Muscle of leg (tissue), 3 donors: ENCODE measurements at regions not wholly inside any gene's neighbourhood (a gene's known extent, or its start where the extent isn't known, plus 50 kb on each side); places are given as distances from the start of the nearest gene placed in this dataset.

Experiments used
- DNase-seq: peaks from one replicate; pipeline ENCODE4 v3.0.0; 2013
- H3K27ac ChIP-seq: one replicate; pipeline ENCODE4 v1.5.1; 2013; ENCODE audit warnings: mild to moderate bottlenecking, low read length, control low read depth
- H3K27me3 ChIP-seq: one replicate; pipeline ENCODE4 v1.6.1; 2013; ENCODE audit warnings: low read length; ENCODE audit not compliant: control insufficient read depth, insufficient read depth
- H3K36me3 ChIP-seq: one replicate; pipeline ENCODE4 v1.6.1; 2013; ENCODE audit warnings: low read length; ENCODE audit not compliant: control insufficient read depth, insufficient read depth
- H3K4me1 ChIP-seq: one replicate; pipeline ENCODE4 v1.6.1; 2013; ENCODE audit warnings: low read length; ENCODE audit not compliant: control insufficient read depth, insufficient read depth
- H3K4me3 ChIP-seq: one replicate; pipeline ENCODE4 v1.5.1; 2013; ENCODE audit warnings: low read length, control low read depth
- H3K9me3 ChIP-seq: replicated peaks from 2 replicates; pipeline ENCODE4 v1.6.1; 2013; ENCODE audit warnings: low read depth, low read length; ENCODE audit not compliant: control insufficient read depth
- WGBS: methylation state at CpG from one replicate; pipeline ENCODE4 v1.1.5; 2013; ENCODE audit warnings: missing lambda C conversion rate; ENCODE audit not compliant: insufficient coverage; 5-methylcytosine and 5-hydroxymethylcytosine counted together

DNA sequence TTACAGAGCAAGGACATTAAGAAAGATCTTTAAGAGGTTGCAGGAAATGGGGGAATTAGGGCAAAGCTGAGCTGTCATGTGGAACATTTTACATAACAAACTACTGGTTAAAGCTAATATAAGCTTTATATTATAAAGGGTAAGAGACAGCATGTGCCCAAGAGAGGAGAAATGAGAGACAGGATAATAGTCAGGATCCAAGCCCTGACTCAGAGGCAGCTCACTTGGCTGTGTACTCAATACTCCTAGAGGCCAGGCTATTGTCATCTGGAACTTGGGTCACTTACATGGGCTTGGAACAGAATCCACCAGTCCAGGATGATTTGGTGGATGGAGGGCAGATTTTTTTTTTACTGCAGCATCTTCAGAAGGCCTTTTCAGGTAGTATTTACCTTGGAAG is 418.6 kb upstream of the ZMIZ1 start:
- Histone ChIP-seq H3K27ac (no peak overlapping the region), H3K4me1 (no peaks in the 10 kb centered on the region)

DNA sequence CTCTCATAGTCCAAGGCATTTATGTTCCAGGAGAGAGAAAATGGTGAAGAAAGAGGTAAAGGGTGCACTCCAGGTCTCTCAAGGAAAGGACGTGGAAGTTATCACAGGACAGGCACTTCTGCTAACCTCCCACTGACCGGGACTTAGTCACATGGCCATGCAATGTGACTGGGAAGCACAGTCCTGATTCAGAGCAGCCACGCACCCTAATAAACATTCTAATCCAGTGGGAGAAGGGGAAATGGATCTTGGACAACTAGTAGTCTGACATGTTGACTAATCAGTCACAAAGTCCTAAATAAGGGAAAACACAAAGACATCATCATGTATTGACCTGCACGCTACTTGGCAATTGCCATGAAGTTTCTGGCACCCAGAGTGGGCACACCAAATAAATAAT is 417.5 kb upstream of the ZMIZ1 start:
- Histone ChIP-seq H3K4me1 (no peaks in the 10 kb centered on the region), H3K9me3 (no peaks in the 10 kb centered on the region), H3K27ac (no peak overlapping the region), H3K27me3 (peaks cover 8% of the 10 kb centered on the region), H3K4me3 (no peak overlapping the region), H3K36me3 (no peaks in the 10 kb centered on the region)
- no peak for DNase-seq
- 90% methylated on average over 2 of the region's 4 CpGs for WGBS

More for the DNA sequence above, 418.6 kb upstream of the ZMIZ1 start:
- DNase-seq = no peak
- no peak overlapping the region for H3K4me3 ChIP-seq
- peaks cover 5% of the 10 kb centered on the region for H3K27me3 ChIP-seq
- no peaks in the 10 kb centered on the region for H3K36me3 ChIP-seq
- H3K9me3 ChIP-seq = no peaks in the 10 kb centered on the region

DNA sequence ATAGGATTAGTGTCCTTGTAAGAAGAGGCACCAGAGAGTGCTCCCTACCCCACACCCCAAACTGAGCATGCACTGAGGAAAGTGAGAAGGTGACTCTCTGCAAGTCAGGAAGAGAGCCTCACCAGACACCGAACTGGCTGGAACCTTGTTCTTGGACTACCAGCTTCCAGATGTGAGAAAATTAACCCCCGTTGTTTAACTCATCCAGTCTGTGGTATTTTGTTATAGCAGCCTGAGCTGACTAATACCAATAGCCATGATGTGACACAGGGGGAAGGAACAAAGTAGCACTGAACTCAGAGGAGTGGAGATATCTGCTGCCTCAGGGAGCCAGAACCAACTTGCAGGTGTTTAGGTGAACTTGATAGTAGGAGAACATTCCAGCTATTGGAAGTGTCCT is 415.2 kb upstream of the ZMIZ1 start:
- H3K4me3 ChIP-seq = no peak overlapping the region
- DNase-seq = no peak
- H3K27me3 ChIP-seq = peaks cover 8% of the 10 kb centered on the region
- no peaks in the 10 kb centered on the region for H3K4me1 ChIP-seq
- no peaks in the 10 kb centered on the region for H3K36me3 ChIP-seq
- WGBS = 80% methylated on average over 2 of the region's 2 CpGs
- H3K9me3 ChIP-seq = no peaks in the 10 kb centered on the region
- H3K27ac ChIP-seq = no peak overlapping the region

DNA sequence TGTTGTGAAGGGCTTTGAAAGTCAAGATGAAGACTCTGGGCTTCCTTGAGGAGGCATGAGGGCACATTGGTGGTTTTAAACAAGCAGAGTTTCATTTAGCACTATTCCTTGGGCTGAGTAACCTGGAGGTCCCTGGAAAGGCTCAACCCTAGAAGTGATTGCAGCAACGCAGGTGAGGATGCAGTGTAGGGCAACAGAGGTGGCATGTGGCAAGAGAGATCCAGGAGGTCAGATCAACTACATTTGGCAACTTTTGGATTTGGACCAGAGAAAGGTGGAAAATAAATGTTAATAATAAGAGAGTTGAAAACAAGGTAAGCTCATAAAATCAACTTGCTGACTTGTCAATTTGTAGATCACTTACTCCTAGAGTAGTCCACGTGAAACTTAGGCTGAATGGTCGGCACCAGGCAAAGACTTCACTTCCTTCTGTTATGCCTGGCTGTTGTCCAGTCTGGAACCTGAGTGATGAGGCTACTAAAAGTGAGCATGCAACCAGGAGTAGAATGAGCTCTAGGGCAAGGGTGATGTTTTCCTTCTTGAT is 414.6 kb upstream of the ZMIZ1 start:
- Histone ChIP-seq H3K9me3 (no peaks in the 10 kb centered on the region), H3K4me3 (no peak overlapping the region), H3K27me3 (peaks cover 8% of the 10 kb centered on the region), H3K36me3 (no peaks in the 10 kb centered on the region), H3K27ac (no peak overlapping the region), H3K4me1 (no peaks in the 10 kb centered on the region)
- WGBS = 79% methylated on average over 2 of the region's 3 CpGs
- DNase-seq = no peak

DNA sequence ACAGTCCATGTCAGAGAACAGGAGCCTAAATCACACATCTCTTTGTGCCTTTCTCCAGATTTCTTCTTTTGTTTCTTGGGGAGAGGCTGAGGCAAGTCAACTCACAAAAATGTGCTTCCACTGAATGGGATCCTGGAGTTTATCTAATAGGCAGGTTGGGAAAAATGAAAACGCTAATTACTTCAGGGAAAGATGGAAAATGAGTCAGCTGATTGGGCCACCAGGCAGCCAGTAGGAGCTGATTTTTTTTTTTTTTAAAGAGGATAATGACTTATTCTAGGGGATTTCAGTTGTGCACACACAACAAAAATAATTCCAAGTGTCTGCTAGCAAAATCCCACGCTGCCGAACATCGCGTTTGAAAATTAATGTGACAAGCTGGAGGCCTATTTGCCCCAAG is 412.8 kb upstream of the ZMIZ1 start:
- no peak for DNase-seq

DNA sequence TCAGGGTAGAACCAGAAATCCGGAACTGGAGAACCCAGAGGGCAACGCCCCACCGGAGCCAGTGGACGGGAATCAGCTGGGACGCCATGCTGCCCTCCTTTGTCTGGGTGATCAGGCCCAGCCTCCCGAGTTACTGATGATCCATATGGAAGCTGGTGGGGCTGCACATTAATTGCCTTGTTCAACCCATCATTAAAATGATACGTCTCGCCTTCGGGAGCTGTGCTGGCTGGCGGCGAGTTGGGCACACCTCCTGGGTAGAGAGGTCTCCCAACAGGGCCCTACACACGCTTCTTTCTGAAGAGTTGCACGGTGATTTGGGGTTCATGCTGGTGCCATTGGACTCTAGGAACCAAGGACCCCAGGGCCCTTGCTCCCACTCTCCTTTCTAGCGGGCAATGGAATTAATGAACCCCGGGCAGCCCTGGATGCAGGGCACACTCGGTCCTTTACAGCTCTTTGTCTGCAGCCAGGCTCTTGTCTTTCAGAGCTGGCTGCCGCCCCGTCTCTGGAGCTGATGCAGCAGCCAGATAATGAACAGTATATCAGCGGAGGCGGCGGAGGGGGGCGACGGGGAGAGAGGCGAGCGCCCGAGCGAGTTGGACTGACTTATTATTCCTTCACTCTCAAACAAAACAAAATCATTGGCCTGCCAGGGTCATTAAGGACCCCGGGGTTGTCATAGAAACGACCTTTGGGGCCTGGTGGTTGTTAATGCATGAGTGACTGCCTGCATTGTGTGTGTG is 412.2 kb upstream of the ZMIZ1 start:
- WGBS = 57% methylated on average over 12 of the region's 29 CpGs
- no peak overlapping the region for H3K27ac ChIP-seq

More for the DNA sequence above, 412.8 kb upstream of the ZMIZ1 start:
- H3K27ac ChIP-seq = no peak overlapping the region
- 83% methylated on average over 5 of the region's 5 CpGs for whole genome bisulfite sequencing
- no peaks in the 10 kb centered on the region for H3K9me3 ChIP-seq
- peaks cover 8% of the 10 kb centered on the region for H3K27me3 ChIP-seq
- H3K36me3 ChIP-seq = no peaks in the 10 kb centered on the region
- no peak overlapping the region for H3K4me3 ChIP-seq
- H3K4me1 ChIP-seq = no peaks in the 10 kb centered on the region

DNA sequence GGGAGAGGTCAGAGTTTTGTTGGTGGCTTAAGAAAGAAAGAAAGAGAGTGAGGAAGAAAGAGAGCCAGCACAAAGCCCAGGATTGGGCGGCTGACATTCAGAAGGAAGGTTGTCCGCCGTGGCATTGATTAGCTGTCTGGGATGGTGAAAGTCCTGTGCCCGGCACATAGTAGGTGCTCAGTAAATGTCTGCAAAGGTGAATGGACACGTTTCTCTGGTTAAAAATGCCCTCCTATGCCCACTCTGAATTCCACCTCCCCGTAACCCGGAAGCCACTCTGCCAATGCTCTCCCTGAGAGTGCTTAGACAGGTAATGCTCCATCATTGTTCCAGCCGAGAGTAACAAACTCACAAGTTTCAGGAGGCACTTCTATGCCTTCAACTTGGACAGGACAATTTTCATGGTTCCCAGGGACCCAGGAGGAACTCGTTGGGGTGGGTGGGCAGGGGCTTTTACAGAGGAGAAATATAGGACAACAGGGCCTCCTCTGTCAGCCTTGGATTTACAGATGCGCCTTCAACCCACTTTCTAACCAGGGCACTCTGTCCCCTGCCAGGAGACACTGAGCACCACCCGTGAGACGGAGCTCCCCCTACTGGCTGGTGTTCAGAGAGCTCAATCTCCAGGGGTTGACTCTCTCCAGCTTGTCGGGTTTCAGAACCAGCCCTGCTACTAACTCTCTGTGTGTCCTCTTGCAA is 411.5 kb upstream of the ZMIZ1 start:
- Histone ChIP-seq H3K4me1 (no peaks in the 10 kb centered on the region), H3K27me3 (peaks cover 8% of the 10 kb centered on the region), H3K27ac (no peak overlapping the region), H3K36me3 (no peaks in the 10 kb centered on the region), H3K9me3 (no peaks in the 10 kb centered on the region), H3K4me3 (no peak overlapping the region)
- 78% methylated on average over 11 of the region's 13 CpGs for WGBS
- DNase-seq = peak; percentile 58

More for the DNA sequence above, 412.2 kb upstream of the ZMIZ1 start:
- DNase-seq = peak; percentile 62
- Histone ChIP-seq H3K27me3 (peaks cover 8% of the 10 kb centered on the region), H3K4me1 (no peaks in the 10 kb centered on the region), H3K36me3 (no peaks in the 10 kb centered on the region), H3K4me3 (no peak overlapping the region), H3K9me3 (no peaks in the 10 kb centered on the region)

DNA sequence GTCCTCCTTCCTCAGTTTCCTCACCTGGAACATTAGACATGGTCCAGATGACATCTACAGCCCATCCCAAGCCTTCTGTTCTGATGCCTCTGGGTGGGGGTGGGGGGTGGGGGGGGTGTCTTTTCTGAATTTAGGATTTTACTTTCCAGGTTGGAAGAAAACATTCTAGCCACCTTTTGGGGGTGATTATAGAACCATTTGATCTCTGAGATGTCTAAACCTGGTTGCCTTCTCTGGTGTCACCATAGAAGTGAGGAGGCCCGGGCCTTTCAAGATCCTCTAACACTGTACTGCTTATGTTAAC is 411.0 kb upstream of the ZMIZ1 start:
- Histone ChIP-seq H3K36me3 (no peaks in the 10 kb centered on the region), H3K4me3 (no peak overlapping the region), H3K4me1 (no peaks in the 10 kb centered on the region), H3K27ac (no peak overlapping the region), H3K9me3 (no peaks in the 10 kb centered on the region), H3K27me3 (peaks cover 8% of the 10 kb centered on the region)
- 80% methylated on average over 1 of the region's 1 CpG for WGBS
- DNase-seq = no peak

DNA sequence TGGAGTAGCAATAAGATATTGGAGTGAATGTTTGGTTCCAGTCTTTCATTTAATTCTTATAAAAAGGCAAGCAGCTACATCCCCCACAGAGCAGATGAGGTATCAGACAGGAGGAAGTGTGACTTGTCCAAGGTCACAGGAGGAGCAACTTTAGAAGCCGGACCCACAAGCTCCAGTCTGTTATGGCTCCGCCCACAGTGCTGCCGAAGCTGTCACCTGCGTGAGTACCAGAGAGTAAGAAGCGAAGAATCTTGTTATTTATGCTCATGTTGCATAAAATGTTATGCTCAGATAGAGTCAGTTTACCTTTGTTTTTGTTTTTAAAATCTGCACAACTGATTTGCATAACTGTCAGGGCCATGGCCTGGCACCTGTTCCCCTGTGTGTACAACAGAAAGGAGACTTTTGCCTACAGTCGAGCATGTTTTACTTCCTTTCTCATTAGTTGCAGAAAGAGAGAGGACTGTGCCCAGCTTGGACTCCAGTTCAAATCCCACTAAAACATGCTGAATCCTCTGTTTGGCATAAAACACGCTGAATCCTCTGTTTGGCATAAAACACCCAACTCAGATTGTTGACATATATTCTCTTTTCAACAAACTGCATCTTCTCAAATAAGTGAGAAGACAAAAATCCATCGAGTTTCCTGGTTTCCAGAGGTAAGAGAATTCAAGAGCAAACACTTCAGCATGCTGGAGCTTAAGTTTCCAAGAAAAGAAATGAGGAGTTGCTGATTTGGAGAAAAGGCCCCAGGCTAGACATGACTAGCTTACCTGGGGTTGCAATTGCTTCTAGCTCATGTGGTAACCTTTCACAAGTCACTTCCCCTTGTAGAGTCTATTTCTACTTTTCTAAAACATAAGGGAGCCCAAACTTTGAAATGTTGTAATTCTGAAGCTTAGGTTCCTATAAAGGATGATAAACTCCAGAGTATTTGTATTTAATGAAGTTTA is 409.8 kb upstream of the ZMIZ1 start:
- WGBS = 87% methylated on average over 6 of the region's 8 CpGs
- H3K27ac ChIP-seq = no peak overlapping the region

DNA sequence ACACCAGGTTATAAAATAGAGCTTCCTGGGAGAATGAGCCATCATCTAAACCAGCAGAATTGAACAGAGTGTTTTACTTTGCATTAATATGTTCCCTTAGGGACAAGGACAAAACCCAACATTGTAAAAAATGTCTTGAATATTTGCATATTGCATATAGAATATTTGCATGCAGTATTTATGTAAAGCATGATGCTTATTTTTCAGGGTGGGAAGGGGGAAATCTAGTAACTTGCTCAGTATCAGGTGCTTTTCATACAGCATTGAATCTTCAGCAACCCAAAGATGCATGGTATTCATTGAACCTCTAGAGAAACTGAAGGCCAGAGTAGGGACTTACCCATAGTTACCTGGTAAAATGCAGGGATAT is 409.2 kb upstream of the ZMIZ1 start:
- Histone ChIP-seq H3K9me3 (no peaks in the 10 kb centered on the region), H3K4me3 (no peak overlapping the region), H3K36me3 (no peaks in the 10 kb centered on the region), H3K27ac (no peak overlapping the region), H3K27me3 (peaks cover 3% of the 10 kb centered on the region), H3K4me1 (no peaks in the 10 kb centered on the region)
- DNase-seq = no peak

More for the DNA sequence above, 409.8 kb upstream of the ZMIZ1 start:
- Histone ChIP-seq H3K27me3 (peaks cover 5% of the 10 kb centered on the region), H3K4me3 (no peak overlapping the region), H3K4me1 (no peaks in the 10 kb centered on the region), H3K9me3 (no peaks in the 10 kb centered on the region), H3K36me3 (no peaks in the 10 kb centered on the region)
- DNase-seq = no peak
